GM19351 (cell line): ENCODE measurements at regions not wholly inside any gene's neighbourhood (a gene's known extent, or its start where the extent isn't known, plus 50 kb on each side); places are given as distances from the start of the nearest gene placed in this dataset.

Experiments
- ATAC-seq: cut with Tn5 transposase; IDR thresholded peaks from one replicate; pipeline ENCODE4 v1.9.1; 2021; ENCODE audit warnings: mild to moderate bottlenecking, moderate library complexity; ENCODE audit not compliant: unreplicated experiment

- no peak for ATAC-seq
Observed at GRCh38 chr13:34405410-34406181, 536.5 kb upstream of the NBEA start.

DNA sequence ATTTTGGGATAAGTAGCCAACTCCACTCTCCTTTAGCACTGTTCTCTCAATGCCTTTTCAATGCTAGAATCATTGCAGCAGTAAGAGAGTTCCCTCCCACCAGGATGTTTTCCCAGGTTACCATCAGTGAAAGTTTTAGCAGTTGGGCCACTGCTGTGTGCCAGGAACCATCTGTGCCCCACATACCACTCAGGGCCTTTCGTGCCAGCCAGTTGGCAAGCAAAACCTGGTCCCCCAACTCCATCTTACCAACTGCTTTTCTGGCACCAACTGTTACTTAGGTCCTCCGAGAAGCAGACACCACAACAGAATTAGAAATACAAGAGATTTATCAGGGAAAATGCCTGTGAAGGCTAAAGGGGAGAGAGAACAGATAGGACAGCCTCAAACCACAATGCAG is 533.4 kb upstream of the NBEA start:
- ATAC-seq = no peak

GRCh38 chr13:34409496-34410182 is 532.4 kb upstream of the NBEA start:
- ATAC-seq = no peak

DNA sequence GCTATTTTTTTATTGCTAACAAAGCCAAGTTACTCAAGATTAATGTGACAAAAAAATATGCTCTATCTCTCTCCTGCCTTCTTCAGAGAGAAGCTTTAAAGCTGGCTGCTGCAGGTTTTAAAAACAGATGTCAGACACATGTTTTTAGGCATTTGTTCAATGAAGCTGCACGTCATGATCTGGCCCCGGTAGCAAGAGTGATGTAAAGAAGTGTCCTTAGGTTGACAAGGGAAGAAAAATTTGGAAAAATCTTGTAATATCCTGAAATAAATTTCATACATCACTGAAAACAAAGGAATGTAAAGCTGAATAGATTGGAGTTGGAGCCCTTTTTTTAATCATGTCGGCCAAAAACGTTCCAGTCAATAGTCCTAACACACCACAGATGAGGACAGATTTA is 531.4 kb upstream of the NBEA start:
- no peak for ATAC-seq

DNA sequence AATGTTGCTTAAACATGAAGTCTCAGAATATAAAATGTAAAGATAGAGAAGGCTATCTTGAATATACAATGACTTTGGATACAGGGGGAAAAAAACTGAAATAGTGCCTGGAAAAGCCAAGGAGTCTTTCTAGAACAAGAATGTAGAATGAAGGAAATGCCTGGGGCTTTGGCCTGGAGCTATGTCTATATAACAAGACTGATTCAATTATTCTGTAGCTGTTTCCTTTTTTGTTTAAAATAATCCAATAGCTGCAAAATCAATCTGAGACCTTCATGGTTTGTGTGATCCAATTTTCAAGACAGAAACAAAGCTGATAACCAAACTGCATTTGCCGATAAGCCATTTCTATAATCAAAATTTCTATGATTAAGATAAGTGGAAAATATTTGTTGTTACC is 530.9 kb upstream of the NBEA start:
- ATAC-seq = no peak

DNA sequence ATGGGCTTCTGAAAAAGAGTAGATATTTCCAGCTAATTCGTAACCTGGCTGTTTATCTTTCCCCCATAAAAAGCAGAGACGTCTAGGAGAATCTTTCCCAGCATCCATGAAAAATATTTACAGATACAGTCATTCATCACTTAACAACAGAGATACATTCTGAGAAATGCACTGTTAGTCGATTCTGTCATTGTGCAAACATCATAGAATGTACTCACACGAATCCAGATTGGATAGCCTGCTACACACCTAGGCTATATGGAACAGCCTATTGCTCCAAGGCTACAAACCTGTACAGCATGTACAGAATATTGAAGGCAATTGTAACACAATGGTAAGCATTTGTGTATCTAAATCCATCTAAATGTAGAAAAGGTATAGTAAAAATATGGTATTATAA is 530.2 kb upstream of the NBEA start:
- ATAC-seq = no peak

DNA sequence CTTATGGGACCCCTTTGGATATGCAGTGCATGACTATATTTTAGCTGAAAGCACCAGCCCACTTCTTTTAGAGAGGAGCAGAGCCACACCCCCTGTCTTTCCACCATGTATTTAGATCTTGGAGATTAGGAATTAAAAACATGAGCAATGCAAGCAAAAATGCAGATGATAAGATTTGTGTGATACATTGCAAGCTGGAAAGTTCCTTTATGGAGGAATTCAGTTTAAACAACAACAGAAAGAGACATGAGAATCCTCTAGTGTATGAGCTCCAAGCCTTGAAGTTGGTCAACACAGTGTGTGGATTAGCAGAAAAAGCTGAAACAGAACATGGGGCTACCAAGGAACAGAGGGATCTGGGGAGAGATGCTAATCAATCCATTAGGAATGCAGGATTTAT is 529.8 kb upstream of the NBEA start:
- no peak for ATAC-seq

DNA sequence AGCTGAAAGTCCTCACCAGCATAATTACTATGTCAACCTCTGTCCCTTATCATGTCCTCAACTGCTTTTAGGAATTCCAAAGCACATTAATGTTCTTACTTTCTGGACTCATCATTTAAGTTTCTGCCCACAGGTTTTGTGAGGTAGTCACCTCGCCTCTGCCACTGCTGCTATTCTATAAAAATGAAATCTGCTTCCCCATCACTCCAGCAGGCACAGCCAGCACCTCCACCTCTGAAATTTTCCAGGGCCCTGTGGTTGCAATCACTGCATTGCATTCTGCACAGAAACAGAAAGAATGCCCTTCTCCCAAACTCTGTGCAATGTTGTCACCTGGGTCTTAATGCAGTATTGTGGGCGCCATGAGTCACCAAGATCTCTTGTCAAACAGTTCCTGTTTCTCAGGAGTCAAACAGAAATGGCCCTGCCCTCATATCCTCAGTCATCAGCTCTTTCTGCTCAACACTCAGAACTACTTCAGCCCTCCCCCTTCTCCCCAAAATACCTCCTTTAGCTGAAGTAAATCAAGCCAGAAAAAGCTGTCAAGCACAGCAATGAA is 529.2 kb upstream of the NBEA start:
- no peak for ATAC-seq

- no peak for ATAC-seq
Observed at GRCh38 chr13:34413538-34414210, 528.4 kb upstream of the NBEA start.

DNA sequence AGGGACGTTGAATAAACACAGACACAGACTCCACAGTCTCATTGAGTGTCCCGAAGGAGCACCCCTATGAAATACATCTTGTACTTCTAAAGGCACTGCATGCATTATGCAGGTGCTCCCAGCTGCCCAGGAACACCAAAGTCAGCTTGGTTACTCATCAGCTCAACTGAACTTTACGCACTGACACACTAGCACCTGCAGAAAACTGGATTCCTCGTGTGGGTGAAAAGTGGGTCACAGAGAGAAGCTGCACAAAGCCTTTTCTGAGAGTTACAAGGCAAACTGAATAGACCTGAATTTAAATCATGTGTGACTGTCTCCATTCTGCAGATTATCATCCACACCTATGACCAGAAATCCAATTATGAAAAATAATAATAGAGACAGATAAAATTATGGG is 527.5 kb upstream of the NBEA start:
- no peak for ATAC-seq

- no peak for ATAC-seq
Observed at GRCh38 chr13:34416971-34417380, 525.1 kb upstream of the NBEA start.

DNA sequence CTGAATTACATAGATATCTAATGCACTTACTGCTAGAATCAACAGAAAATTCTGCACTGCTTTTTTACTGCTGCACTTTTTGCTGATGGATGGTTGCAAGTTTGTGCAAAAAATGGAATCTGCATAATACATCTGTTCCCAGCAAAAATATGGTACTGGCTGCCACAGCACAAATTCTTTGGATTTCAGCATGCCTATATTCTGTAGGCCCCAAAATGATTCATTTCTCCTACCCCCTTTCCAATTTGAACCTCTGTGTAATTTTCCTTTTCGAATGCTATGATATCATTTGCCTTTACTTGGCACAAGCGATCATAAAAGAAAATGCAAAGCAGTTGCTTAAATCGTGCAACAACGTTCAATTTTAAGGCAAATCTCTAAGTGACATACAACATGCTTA is 524.2 kb upstream of the NBEA start:
- ATAC-seq = no peak

GRCh38 chr13:34419025-34419424 is 523.0 kb upstream of the NBEA start:
- ATAC-seq = no peak

DNA sequence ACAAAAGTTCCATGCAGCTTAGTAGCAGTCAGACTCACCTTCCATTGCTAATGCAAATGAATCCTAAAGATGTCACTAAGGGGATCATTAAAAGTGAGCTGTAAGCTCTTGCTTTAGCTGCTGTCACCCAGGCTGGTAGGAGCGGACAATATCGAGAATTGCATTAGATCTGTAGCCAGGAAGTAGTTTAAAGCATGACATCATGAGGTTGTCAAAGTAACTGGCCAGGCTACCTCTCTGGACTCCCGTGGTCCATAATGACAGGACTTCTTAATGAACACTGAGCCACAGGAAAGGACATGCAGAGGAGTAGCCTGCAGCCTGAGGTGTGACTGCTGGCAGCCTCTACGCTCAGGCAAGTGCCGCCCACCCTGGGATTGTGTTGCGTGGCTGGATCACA is 522.3 kb upstream of the NBEA start:
- no peak for ATAC-seq

GRCh38 chr13:34420702-34421346 is 521.2 kb upstream of the NBEA start:
- no peak for ATAC-seq

- ATAC-seq = no peak
Observed at GRCh38 chr13:34421347-34421719, 520.7 kb upstream of the NBEA start.

- ATAC-seq = no peak
Observed at GRCh38 chr13:34421858-34422475, 520.1 kb upstream of the NBEA start.

- ATAC-seq = no peak
Observed at GRCh38 chr13:34422956-34423355, 519.1 kb upstream of the NBEA start.

- ATAC-seq = no peak
Observed at GRCh38 chr13:34425327-34425949, 516.6 kb upstream of the NBEA start.

DNA sequence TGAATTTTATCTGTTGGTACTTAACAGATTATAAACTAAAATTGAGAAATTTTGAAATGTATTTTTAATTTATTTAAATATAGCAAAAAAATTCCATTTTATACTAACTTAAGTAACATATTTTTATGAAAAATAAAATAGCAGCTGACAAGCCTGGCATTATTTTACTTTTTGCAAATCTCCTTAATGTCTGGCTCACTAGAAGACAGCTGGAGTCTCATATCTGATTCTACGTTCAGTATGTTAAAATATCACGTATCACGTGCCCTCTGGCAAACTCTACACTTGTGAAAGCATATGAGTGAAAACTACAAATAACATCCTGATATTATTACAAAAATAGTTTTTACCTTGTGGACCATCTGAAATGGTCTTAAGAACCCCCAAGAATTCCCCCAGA is 513.2 kb upstream of the NBEA start:
- ATAC-seq = no peak
